K562 (cell line): ENCODE measurements at regions not wholly inside any gene's neighbourhood (a gene's known extent, or its start where the extent isn't known, plus 50 kb on each side); places are given as distances from the start of the nearest gene placed in this dataset.

Experiments
- ATAC-seq: fragments of 200-7000 bp; cut with Tn5 transposase; 3 replicates; pipeline ENCODE4 v1.9.1; 2020; ENCODE audit warnings: moderate library complexity
- BruUV-seq: library from RNA; stranded (reverse); fragments of 400-500 nt; replicated peaks from 2 replicates; lab custom pipeline; 2021; lab: Mats Ljungman, UMichigan
- CTCF ChIA-PET: fragments of 300-600 bp; formaldehyde crosslinking; extraction: SDS; loops from one replicate; lab custom pipeline; 2021; ENCODE audit warnings: low intra/inter-chr PET ratio; lab: Yijun Ruan, JAX
- POLR2A ChIA-PET: fragments of 300-600, 350-650 bp; sonication (Branson Sonifier 250); formaldehyde crosslinking; extraction: SDS; loops from one replicate; lab custom pipeline; 2021; ENCODE audit warnings: antibody characterized with exemption, inconsistent platforms; lab: Yijun Ruan, JAX
- DNase-seq, 4 experiments: peaks; one replicate each; pipeline versions ENCODE4 v3.0.0 to v3.0.0-alpha.2; 2011 to 2018; ENCODE audit warnings: low spot score in 3 of 4, mixed read lengths in 3 of 4; ENCODE audit errors: extremely low read depth in 1 of 4
- FAIRE-seq: peaks from 2 replicates; lab custom pipeline; 2011; peaks lifted over from hg19 to GRCh38; lab: Jason Lieb, UNC
- H2AFZ ChIP-seq: 2 replicates; pipeline ENCODE4 v1.6.0; 2011; ENCODE audit warnings: low read depth, low read length, control low read depth, inconsistent platforms
- H3K27ac ChIP-seq: fragments of 200-600 bp; 3 replicates; pipeline ENCODE4 v1.8.0; 2011; ENCODE audit warnings: low read depth, mild to moderate bottlenecking, control low read depth, inconsistent platforms, low read length, moderate library complexity, mixed read lengths; ENCODE audit errors: extremely low read depth
- H3K27me3 ChIP-seq, 2 experiments: fragments of 300-600 bp in 1 of 2; 2 replicates in 1 of 2; 3 replicates in 1 of 2; pipeline versions ENCODE4 v1.6.0 to v1.8.0; 2011; ENCODE audit warnings: inconsistent platforms in 2 of 2, low read length in 2 of 2, mild to moderate bottlenecking in 1 of 2, mixed read lengths in 1 of 2, moderate library complexity in 1 of 2; ENCODE audit not compliant: control insufficient read depth in 2 of 2, insufficient read depth in 2 of 2
- H3K36me3 ChIP-seq: fragments of 300-600 bp; 3 replicates; pipeline ENCODE4 v1.8.0; 2011; ENCODE audit warnings: mild to moderate bottlenecking, low read length, inconsistent platforms; ENCODE audit not compliant: control insufficient read depth, insufficient read depth
- H3K4me1 ChIP-seq, 2 experiments: fragments of 200-600 bp in 1 of 2; replicated peaks in 1 of 2; 2 replicates in 1 of 2; 3 replicates in 1 of 2; pipeline versions ENCODE4 v1.5.1 to v1.8.0; 2011; ENCODE audit warnings: inconsistent platforms in 2 of 2, low read length in 2 of 2, mild to moderate bottlenecking in 1 of 2, mixed read lengths in 1 of 2, moderate library complexity in 1 of 2; ENCODE audit not compliant: control insufficient read depth in 2 of 2, insufficient read depth in 2 of 2
- H3K4me2 ChIP-seq: 2 replicates; pipeline ENCODE4 v1.6.1; 2011; ENCODE audit warnings: low read length, control low read depth, inconsistent platforms, mixed read lengths; ENCODE audit not compliant: insufficient read depth
- H3K4me3 ChIP-seq: fragments of 200-600 bp; sonication (generic), shearing (Covaris generic); 2 replicates; pipeline ENCODE4 v1.5.1; 2016; ENCODE audit warnings: control low read depth, inconsistent platforms
- H3K79me2 ChIP-seq: fragments of 200-600 bp; 3 replicates; pipeline ENCODE4 v1.8.0; 2011; ENCODE audit warnings: low read length, inconsistent platforms; ENCODE audit not compliant: control insufficient read depth, insufficient read depth
- H3K9ac ChIP-seq, 2 experiments: 2 replicates each; pipeline versions ENCODE4 v1.6.0 to v1.6.1; 2011; ENCODE audit warnings: low read depth in 2 of 2, low read length in 2 of 2, control low read depth in 1 of 2, inconsistent platforms in 1 of 2, mild to moderate bottlenecking in 1 of 2, mixed read lengths in 1 of 2; ENCODE audit not compliant: insufficient read depth in 1 of 2
- H3K9me1 ChIP-seq: one replicate; pipeline ENCODE4 v1.6.0; 2011; ENCODE audit warnings: inconsistent platforms, mild to moderate bottlenecking, low read length, moderate library complexity; ENCODE audit not compliant: control insufficient read depth, insufficient read depth
- H3K9me3 ChIP-seq: replicated peaks from 2 replicates; pipeline ENCODE4 v1.5.1; 2011; ENCODE audit warnings: low read depth, low read length, inconsistent platforms; ENCODE audit not compliant: control insufficient read depth, insufficient read depth
- H4K20me1 ChIP-seq: replicated peaks from 2 replicates; pipeline ENCODE4 v1.6.1; 2011; ENCODE audit warnings: low read length, inconsistent platforms, mixed read lengths; ENCODE audit not compliant: control insufficient read depth, insufficient read depth
- ATF3 ChIP-seq, 2 experiments: fragments of 450-650 bp in 1 of 2; sonication (generic) in 1 of 2; formaldehyde crosslinking in 1 of 2; IDR thresholded peaks in 1 of 2; conservative IDR thresholded peaks in 1 of 2; 2 replicates each; pipeline versions ENCODE4 v1.6.1 to v1.8.1; 2016 to 2023; ENCODE audit warnings: mild to moderate bottlenecking in 2 of 2, moderate library complexity in 2 of 2, inconsistent platforms in 1 of 2, missing genetic modification reagents in 1 of 2
- FOS ChIP-seq: IDR thresholded peaks from 3 replicates; pipeline ENCODE4 v1.6.1; 2011; ENCODE audit not compliant: insufficient read length; ENCODE audit errors: extremely low read depth
- FOXP1 ChIP-seq: sonication (generic); formaldehyde crosslinking; IDR thresholded peaks from 2 replicates; pipeline ENCODE4 v1.8.0; 2022; ENCODE audit warnings: mild to moderate bottlenecking, missing genetic modification reagents
- MTA1 ChIP-seq: fragments of 450-650 bp; IDR thresholded peaks from 2 replicates; pipeline ENCODE4 v1.6.1; 2017; ENCODE audit warnings: borderline replicate concordance
- NCOA2 ChIP-seq, 2 experiments: fragments of 450-650 bp; IDR thresholded peaks; 2 replicates each; pipeline ENCODE4 v1.6.1; 2018; ENCODE audit warnings: mild to moderate bottlenecking in 2 of 2, moderate library complexity in 1 of 2; ENCODE audit not compliant: partially characterized antibody in 2 of 2
- PATZ1 ChIP-seq: fragments of 250-450 bp; sonication (Bioruptor Pico); IDR thresholded peaks from 2 replicates; pipeline ENCODE4 v1.5.0; 2020; ENCODE audit warnings: mild to moderate bottlenecking, borderline replicate concordance
- PYGO2 ChIP-seq: fragments of 450-650 bp; IDR thresholded peaks from 2 replicates; pipeline ENCODE4 v1.6.1; 2016; ENCODE audit warnings: mild to moderate bottlenecking, missing genetic modification characterization, moderate library complexity, missing compliant biosample characterization
- ZBTB2 ChIP-seq: fragments of 450-650 bp; IDR thresholded peaks from 2 replicates; pipeline ENCODE4 v1.6.1; 2016; ENCODE audit warnings: antibody characterized with exemption
- ZNF395 ChIP-seq: fragments of 200-800 bp; sonication (Bioruptor generic); IDR thresholded peaks from 2 replicates; pipeline ENCODE4 v1.6.1; 2017; ENCODE audit warnings: missing genetic modification characterization, missing compliant biosample characterization
- ZNF764 ChIP-seq: fragments of 250-450 bp; sonication (Bioruptor Pico); IDR thresholded peaks from 2 replicates; pipeline ENCODE4 v1.4.0; 2020; ENCODE audit warnings: low read depth, mild to moderate bottlenecking, moderate library complexity
- WGBS: fragments of 100-300 bp; shearing (Covaris generic); methylation state at CpG from one replicate; pipeline ENCODE4 v1.1.6; 2016; ENCODE audit warnings: low coverage, mixed read lengths; ENCODE audit not compliant: insufficient coverage; ENCODE audit errors: missing lambda C conversion rate; 5-methylcytosine and 5-hydroxymethylcytosine counted together
- in situ Hi-C: fragments of 300-500 bp; cut with MboI; formaldehyde crosslinking; loops from 4 replicates; pipeline ENCODE4 v1.15.0; 2018; ENCODE audit warnings: inconsistent platforms, mixed read lengths
- intact Hi-C: fragments of 100-400 bp; cut with micrococcal nuclease; formaldehyde crosslinking; loops from 2 replicates; pipeline ENCODE4 v1.14.2; 2022
- TF ChIP-seq, protein P1 (sequence below): fragments of 250-450 bp; sonication (Bioruptor Pico); IDR thresholded peaks from 2 replicates; pipeline ENCODE4 v1.5.0; 2021; ENCODE audit warnings: mild to moderate bottlenecking, moderate library complexity

DNA sequence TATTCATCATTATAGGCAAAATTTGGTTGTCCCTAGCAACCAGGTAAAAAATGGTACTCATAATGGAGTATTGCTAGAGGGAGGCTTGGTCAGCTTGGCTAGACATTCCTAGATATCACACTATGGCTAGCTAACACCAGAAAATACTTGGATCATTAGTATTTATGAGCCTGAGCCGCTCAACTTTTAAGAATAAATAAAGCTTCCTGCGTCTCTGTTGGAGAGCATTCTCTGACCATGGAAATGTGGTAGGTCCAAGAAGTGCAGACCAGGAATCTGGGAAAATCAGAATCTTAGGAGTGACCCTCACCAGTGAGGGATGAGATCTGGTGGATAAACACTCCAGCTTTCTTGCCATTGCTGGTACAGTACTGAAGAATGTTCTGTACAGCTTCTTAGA lies 157.6 kb upstream of the AGR3 start (continued):
- TF ChIP-seq, protein P1, sequence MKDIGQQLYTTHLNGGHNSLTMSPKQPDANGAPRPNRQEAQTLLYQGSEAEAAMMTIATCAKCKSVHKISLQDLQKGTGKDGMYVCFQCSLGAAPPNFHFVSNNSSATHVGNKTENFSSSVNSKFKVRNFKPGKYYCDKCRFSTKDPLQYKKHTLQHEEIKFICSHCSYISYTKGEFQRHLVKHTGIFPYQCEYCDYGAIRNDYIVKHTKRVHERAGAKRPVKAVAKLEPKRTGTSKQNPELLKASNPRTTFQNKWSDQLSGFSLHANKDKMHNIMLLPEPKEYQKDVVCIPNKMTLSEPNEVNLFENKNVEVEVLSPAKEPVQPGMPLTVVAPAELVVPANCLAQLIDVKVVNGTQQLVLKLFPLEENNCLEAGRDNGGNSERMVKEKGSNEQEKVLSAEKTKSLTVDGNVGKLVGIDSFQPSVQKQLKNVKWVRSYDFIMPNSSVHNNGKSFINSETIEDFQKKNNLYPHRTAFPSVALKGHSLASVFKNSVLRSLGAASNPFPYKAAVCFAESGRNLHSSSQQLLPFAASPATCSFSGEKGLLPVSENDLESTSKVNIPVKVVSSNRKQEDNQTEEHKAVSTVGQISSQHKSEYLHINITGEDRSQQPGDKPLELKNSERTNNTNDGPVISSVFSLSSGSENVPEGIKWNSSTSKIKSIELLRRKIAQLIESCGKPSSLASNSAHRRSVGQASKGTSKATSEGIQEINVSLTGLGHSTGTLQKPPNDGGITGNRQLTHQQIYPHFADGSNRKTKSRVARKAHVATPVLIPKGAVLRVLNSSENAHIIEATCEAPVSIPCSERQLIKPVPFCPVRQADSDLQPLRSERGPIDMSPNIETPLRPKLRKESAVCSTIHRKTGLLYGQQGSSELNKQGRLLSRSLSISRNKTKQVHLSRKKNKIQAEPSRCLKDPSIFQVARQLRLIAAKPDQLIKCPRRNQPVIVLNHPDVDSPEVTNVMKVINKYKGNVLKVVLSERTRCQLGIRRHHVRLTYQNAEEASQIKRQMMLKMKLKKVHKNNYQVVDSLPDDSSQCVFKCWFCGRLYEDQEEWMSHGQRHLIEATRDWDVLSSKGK = no peak

GRCh38 chr7:17040716-17041115 lies 158.9 kb upstream of the AGR3 start:
- in situ Hi-C loops = no loop called here
- Histone ChIP-seq H2AFZ (no peak overlapping the region), H4K20me1 (no peaks in the 10 kb centered on the region), H3K79me2 (no peaks in the 10 kb centered on the region), H3K27ac (no peak overlapping the region), H3K4me2 (no peak overlapping the region), H3K4me1 (peaks cover 0 to 5% of the 10 kb centered on the region in 2 experiments; a peak in 1 of 5 replicates), H3K36me3 (no peaks in the 10 kb centered on the region), H3K27me3 (no peaks in the 10 kb centered on the region), H3K9me1 (no peaks in the 10 kb centered on the region), H3K4me3 (no peak overlapping the region), H3K9ac (no peak overlapping the region), H3K9me3 (no peaks in the 10 kb centered on the region; the same call in none of the 2 replicates)
- no peak for ATAC-seq
- ChIA-PET POLR2A (no interaction called here), CTCF (no interaction called here)
- no peak for DNase-seq
- WGBS = 0% methylated on average over 4 of the region's 4 CpGs
- TF ChIP-seq ZBTB2 (no peak), MTA1 (no peak), FOXP1 (CRISPR knock-in tag) (no peak), FOS (no peak), ATF3 (IDR thresholded peaks at IDR 0.05) (no peak), ATF3 (CRISPR knock-in tag; conservative IDR thresholded peaks at IDR 0.05) (no peak), ZNF764 (no peak), PYGO2 (tag) (no peak), PATZ1 (CRISPR knock-in tag) (no peak), NCOA2 (IDR thresholded peaks at IDR 0.05; ENCODE audit: partially characterized antibody in 2 of 2) (no peak), ZNF395 (no peak)
- no peak for FAIRE-seq
- intact Hi-C loops = no loop called here
- no TSS peak for BruUV-seq
